ENCODE measurements at regions not wholly inside any gene's neighbourhood (a gene's known extent, or its start where the extent isn't known, plus 50 kb on each side); places are given as distances from the start of the nearest gene placed in this dataset.

- no peak for DNase-seq
Observed at GRCh38 chr12:111173391-111173790, 195.5 kb downstream of the PHETA1 start.

DNA sequence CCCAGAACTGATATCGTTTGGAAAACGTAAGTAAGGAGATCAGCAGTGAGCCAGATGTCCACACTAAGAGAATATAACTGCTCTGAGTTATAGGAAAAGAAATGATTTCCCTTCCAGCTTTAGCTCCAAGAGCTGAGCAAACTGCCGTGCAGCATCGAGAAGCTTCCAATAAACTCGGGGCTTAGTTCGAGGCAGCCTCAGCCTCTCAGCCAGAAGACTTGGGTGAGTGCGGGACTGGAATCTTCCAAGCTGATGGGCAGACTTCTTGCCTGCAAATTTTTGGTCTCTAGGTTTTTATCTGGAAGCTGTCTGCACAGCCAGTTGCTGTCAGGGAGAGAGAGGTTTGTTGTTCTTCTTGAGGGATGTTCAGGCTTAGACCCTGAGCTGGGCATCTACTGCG, 196.1 kb downstream of the PHETA1 start:
- no peak for DNase-seq

- DNase-seq: no peak
Observed at GRCh38 chr12:111171832-111172231, 197.1 kb downstream of the PHETA1 start.

DNA sequence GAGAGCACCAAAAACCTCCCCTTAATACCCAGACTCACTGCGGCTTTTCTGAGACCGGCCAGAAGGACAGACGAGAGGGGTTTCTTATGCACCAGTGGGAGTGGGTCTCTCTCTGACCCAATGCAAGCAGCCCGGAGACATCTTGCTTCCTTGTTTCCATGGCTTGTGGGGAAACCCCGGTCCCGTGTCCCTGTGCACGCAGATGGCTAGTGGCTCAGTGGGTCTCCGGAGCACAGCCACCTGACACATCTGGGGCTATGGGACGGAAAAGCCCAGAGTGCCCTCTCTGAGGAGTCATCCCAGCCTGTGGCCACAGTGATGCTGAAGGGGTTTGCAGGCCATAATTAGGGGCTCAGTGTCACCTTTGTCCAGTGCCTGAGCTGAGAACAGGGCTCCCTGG, 197.6 kb downstream of the PHETA1 start:
- no peak for DNase-seq

DNA sequence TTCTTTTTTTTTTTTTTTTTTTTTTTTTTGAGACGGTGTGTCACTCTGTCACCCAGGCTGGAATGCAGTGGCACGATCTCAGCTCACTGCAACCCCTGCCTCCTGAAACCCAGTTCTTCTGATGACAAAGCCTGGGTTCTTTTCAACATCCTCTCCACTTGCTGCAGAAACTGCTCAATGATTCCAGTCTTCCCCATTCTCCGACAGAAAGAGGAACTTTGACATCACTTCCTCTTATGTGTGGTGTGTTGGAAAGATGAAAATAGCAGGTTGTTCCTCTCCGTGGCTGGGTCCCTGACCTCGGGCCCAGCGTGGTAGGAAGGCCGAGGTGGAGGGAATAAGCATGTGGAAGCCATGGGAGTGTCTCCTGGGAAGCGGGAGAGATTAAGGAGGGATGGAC, 198.4 kb downstream of the PHETA1 start:
- no peak for DNase-seq

- no peak for DNase-seq
Observed at GRCh38 chr12:111169456-111169855, 199.4 kb downstream of the PHETA1 start.

- no peak for DNase-seq
Observed at GRCh38 chr12:111169032-111169431, 199.9 kb downstream of the PHETA1 start.

DNA sequence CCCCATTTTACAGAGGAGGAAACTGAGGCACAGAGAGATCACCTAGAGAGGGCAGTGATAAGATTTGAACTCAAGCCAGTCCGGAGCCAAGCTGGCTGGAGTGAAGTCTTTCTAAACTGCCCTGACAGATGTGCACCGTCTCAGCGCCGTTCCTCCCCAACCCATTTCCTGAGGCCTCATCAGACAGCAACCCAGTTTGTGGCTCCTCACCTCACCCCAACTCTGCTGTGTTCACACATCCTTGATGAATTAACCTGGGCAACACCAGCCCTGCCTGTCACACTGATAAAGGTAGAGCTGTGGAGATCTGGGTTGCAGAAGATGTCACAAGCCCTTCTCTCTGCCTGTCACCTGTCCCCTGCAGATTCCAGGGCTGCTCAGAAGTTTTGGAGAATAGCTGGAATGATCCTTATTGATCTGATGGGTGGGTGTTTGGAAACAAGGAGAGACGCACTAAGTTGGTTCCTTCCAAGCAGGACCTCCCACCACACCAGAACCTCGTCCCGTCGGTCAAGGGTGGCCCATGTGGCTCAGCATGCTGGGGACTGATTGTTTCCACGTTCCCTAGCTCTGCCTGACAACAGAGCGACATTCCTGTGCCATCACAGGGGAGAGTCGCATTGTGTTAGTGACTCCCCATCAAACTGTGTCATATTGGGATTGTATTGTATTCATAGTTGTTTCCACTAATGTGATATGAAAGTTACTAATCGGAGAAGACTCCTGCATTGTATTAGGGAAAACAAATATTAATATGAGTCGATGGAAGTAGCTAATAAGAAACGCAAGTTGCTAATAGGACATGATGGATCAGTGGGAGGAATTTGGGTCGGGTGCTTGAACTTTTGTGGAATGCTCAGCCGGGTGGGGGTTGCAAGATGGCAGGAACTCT, 200.6 kb downstream of the PHETA1 start:
- DNase-seq: no peak

DNA sequence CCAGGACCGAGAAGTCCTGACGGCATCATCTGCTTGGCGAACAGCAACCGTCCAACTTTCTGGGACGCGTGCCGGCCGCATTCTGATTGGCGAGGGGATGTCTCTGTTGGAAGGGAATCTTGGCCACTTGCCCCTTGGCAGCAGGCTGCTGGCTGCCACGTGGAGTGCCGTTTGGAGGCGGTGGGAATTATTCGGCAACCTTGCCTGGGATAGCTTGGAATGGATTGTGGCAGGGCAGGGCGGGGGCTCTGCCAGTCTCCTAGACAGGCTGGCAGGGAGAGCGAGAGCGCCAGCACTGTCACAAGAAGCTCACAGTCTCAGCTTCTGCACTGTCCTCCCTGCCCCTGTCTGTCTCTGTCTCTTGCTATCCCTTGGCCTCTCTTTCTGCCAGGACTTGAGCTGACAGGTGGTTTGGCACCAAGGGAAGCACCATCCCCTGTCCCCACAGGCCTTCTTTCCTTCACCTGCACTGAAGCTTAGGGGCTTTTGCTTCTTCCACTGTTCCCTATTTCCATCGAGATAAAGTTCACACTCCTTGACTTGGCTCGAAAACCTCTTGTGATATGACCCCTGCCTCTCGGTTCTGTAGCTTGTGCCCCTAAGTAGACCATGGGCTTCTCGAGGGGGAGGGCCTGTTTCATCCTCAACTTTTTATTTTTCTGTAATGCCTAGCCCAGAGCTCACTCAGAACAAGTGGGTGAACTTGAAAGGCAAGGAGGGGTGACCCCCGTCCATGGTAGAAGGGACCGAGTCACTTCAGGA, 201.9 kb downstream of the PHETA1 start:
- DNase-seq: no peak

DNA sequence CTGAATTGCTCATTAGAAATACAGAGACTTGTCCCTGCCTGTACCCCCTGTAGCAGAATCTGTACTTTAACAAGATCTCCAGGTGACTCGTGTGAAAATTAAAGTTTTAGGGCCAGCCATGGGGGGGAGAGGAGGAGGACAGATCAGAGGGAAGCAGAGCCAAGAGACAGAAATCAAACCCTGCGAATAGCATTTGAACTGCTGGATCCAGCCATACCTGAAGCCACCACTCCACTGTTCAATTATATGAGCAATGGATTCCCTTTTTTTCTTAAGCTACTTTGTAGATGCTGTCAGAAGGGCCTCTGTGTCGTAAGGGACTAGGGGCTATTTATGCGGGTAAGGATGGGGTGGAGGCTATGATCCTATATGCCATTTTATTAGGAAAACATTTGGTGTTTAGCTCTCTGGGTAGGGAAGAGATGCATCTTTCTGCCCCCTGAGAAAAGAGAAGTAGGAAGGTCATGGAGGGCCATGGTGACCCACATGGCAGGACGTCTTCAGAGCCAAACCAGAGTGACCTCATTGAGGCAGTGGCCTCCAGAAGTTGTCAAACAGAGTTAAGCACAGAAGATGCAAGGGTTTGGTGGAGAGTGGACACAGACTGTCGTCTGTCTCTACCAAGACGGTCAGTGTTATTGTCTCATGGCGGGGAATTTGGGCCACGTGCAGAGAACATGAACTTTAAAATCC, 203.9 kb downstream of the PHETA1 start:
- no peak for DNase-seq

DNA sequence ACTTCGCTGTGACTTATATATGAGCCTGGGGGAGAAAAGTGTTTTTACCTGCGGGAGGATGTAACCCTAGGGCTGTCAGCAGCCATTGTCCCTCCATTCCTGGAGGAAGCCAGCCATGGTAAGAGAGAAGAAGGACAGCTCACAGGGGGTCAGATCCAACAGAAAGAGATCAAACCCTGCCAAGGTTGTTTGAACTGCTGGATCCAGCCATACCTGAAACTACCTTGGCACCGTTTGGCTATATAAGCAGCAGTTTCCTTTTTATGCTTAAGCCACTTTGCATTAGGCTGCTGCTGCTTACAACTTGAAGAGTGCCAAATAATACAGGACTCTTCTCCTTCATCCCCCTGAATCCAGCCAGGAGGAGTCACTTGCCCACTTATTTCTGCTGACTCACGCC, 205.5 kb downstream of the PHETA1 start:
- no peak for DNase-seq

- no peak for DNase-seq
Observed at GRCh38 chr12:111161898-111162297, 207.0 kb downstream of the PHETA1 start.

DNA sequence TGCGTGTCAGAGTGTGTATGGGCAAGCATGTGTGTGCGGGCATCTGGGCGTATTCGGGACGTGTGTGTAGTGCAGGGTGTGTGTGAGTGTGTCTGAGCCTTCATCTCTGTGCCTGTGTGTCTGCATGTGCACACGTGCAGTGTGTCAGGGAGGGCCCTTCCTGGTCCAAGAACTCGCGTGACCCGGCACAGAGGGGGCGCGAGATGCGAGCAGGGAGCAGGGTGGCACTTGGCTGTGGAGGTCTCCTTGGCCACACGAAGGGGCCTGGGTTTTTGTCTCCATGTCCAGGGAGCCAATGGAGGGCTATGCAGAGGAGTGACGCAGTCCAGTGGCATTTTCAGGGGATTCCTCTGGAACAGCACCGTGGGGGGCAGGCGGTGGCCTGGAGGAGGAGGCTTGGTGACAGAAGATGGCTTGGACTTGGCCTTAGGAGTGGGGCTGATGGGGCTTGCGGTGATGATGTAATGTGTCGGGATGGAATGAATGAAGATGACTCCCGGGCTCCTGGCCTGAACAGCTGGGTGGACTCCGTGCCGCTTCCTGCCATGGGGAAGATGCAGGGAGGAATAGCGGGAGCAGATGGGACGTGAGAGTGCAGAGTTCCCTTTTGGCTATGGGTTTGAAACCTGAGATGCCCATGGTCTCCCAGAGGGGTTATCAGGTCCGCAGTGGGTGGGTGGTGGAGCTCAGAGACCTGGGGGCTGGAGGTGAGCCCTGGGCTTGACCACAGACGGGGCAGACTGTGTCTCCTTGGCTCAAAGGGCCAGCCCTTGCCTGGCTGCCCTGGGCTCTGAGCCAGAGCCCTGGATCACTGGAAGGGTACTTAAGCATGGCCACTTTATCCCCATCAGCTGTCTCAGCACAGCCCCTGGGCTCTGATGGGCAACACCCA, 208.3 kb downstream of the PHETA1 start:
- DNase-seq: no peak

- DNase-seq: no peak
Observed at GRCh38 chr12:111158992-111159391, 209.9 kb downstream of the PHETA1 start.

DNA sequence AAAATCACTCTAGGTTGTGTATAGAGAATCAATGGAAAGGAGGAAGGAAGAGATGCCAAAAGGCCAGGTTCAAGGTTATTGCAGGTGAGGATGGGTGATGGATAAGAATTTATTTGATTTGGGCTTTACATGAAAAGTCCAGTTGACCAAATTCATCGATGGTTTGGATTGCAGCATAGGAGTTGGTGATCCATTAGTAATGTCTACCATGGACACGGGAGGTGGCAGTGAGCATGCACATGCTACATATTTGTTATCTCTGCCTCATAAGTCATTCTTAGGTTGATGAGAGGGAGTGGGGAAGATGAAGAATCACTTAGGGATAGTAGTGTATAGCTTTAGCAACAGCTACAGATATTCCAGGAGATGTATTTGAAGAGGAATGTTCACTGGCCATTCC, 211.4 kb downstream of the PHETA1 start:
- DNase-seq: no peak

GRCh38 chr12:111156304-111156703, 212.6 kb downstream of the PHETA1 start:
- no peak for DNase-seq

DNA sequence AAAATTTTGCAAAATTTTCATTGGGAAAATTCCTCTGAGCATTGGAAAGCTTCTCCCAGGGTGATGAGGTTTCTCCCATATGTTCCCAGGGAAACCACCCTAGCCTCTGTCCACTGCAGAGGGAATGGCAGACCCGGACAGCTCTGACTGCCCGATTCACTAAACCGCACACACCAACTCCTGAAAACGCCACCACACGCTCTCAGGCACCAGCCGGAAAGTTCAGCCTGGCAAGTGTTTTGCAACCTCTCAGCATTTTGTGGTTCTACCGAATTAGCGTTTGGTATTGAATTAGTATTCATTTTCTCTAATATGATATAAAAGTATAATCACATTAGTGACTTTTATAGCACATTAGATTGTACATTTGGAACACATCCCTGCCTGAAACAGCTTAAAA, 213.4 kb downstream of the PHETA1 start:
- no peak for DNase-seq

DNA sequence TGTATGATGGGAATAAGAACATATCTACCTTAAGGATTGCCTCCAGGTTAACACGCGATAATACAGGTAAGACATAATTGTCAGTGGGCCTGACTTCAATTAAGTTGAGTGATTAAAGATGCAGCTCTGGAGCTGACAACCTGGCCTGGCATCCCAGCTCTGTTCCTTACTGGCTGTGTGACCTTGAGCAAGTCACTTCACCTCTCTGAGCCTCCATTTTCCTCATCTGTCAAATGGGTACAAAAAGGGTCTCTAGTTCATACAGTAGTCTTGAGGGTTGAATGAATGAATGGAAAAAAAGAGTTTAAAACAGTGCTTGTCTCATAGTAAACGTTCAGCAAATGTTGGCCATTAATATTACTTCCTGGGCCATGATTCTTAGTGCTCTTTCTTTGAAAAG, 213.9 kb downstream of the PHETA1 start:
- no peak for DNase-seq

GRCh38 chr12:111154147-111154834, 214.6 kb downstream of the PHETA1 start:
- no peak for DNase-seq

GRCh38 chr12:111152561-111152960, 216.3 kb downstream of the PHETA1 start:
- DNase-seq: no peak

- DNase-seq: no peak
Observed at GRCh38 chr12:111150921-111151840, 217.7 kb downstream of the PHETA1 start.

Data from activated CD4-positive, alpha-beta T cell treated with anti-CD3 and anti-CD28 coated beads for 48 hours (primary cell).